Lung (tissue), 11 donors: ENCODE measurements at regions not wholly inside any gene's neighbourhood (a gene's known extent, or its start where the extent isn't known, plus 50 kb on each side); places are given as distances from the start of the nearest gene placed in this dataset.

Experiments
- ATAC-seq: fragments of 200-7000 bp; cut with Tn5 transposase; one replicate; pipeline ENCODE4 v1.9.1; 2020; ENCODE audit warnings: moderate number of reproducible peaks; ENCODE audit not compliant: insufficient read depth, low FRiP score
- DNase-seq, 3 donors: peaks; one replicate each; pipeline ENCODE4 v3.0.0-alpha.2; 2013 to 2017
- H3K27ac ChIP-seq, 2 donors: one replicate each; pipeline ENCODE4 v1.5.1; 2013; ENCODE audit warnings: mild to moderate bottlenecking in 2 of 2, moderate library complexity in 2 of 2, control low read depth in 1 of 2, inconsistent platforms in 1 of 2, low read depth in 1 of 2, low read length in 1 of 2
- H3K27me3 ChIP-seq, 3 donors: one replicate each; pipeline ENCODE4 v1.5.1; 2013; ENCODE audit warnings: low read length in 2 of 3; ENCODE audit not compliant: control insufficient read depth in 3 of 3, insufficient read depth in 3 of 3
- H3K36me3 ChIP-seq, 4 donors: one replicate each; pipeline ENCODE4 v1.5.1; 2013; ENCODE audit warnings: low read length in 4 of 4, mild to moderate bottlenecking in 1 of 4, moderate library complexity in 1 of 4; ENCODE audit not compliant: control insufficient read depth in 4 of 4, insufficient read depth in 4 of 4
- H3K4me1 ChIP-seq, 5 donors: one replicate each; pipeline ENCODE4 v1.5.1; 2013; ENCODE audit warnings: low read length in 5 of 5, mild to moderate bottlenecking in 2 of 5, moderate library complexity in 1 of 5; ENCODE audit not compliant: control insufficient read depth in 5 of 5, insufficient read depth in 5 of 5
- H3K4me3 ChIP-seq: one replicate; pipeline ENCODE4 v1.5.1; 2013; ENCODE audit warnings: mild to moderate bottlenecking, control low read depth, moderate library complexity
- H3K9ac ChIP-seq, 2 donors: one replicate each; pipeline ENCODE4 v1.5.1; 2013; ENCODE audit warnings: low read length in 2 of 2, control low read depth in 1 of 2; ENCODE audit not compliant: insufficient read depth in 1 of 2
- H3K9me3 ChIP-seq, 4 donors: one replicate each; pipeline ENCODE4 v1.5.1; 2013; ENCODE audit warnings: low read length in 3 of 4, mild to moderate bottlenecking in 1 of 4, moderate library complexity in 1 of 4; ENCODE audit not compliant: control insufficient read depth in 4 of 4, insufficient read depth in 3 of 4
- CTCF ChIP-seq: IDR thresholded peaks from 2 replicates; pipeline ENCODE4 v1.5.1; 2012; ENCODE audit warnings: mild to moderate bottlenecking; ENCODE audit errors: control extremely low read depth, extremely low read depth
- WGBS, 2 donors: extraction: QIAGEN DNeasy Blood & Tissue Kit; methylation state at CpG; one replicate each; pipeline ENCODE4 v1.1.7; 2013; 5-methylcytosine and 5-hydroxymethylcytosine counted together
- donor health status: control.
- donor health status: control.
- donor health status: Bipolar disorder and iron deficiency.
- donor health status: healthy.
- donor health status: DM: yes; HTN: yes; CAD: no.

- no peaks in the 10 kb centered on the region for H3K9me3 ChIP-seq
- TF ChIP-seq CTCF, result no peak
- no peak overlapping the region for H3K9ac ChIP-seq
- DNase-seq, result peak in 1 of 3 donors; percentile 4
- no peaks in the 10 kb centered on the region for H3K36me3 ChIP-seq
- 91 to 92% methylated on average over 8 of the region's 8 CpGs for WGBS, 2 donors
- H3K27ac ChIP-seq, result no peak overlapping the region
- ATAC-seq, result no peak
- H3K4me3 ChIP-seq, result no peak overlapping the region
- H3K4me1 ChIP-seq, result no peaks in the 10 kb centered on the region
- H3K27me3 ChIP-seq, result peaks cover 0 to 33% (median 29%) of the 10 kb centered on the region in 3 donors
These were observed 140.2 kb downstream of the TPRA1 start for GRCh38 chr3:127450331-127450730.

GRCh38 chr3:127449486-127450212 is 140.9 kb downstream of the TPRA1 start:
- Histone ChIP-seq H3K9ac (no peak overlapping the region), H3K27ac (no peak overlapping the region), H3K9me3 (no peaks in the 10 kb centered on the region), H3K4me1 (no peaks in the 10 kb centered on the region), H3K4me3 (no peak overlapping the region), H3K36me3 (no peaks in the 10 kb centered on the region), H3K27me3 (peaks cover 0 to 30% (median 22%) of the 10 kb centered on the region in 3 donors)
- peak in 1 of 3 donors; percentile 2 for DNase-seq
- TF ChIP-seq CTCF, result no peak
- WGBS, 2 donors, result 65 to 69% methylated on average over 8 of the region's 8 CpGs
- ATAC-seq, result no peak

GRCh38 chr3:127448671-127449070 is 141.9 kb downstream of the TPRA1 start:
- Histone ChIP-seq H3K27ac (no peak overlapping the region), H3K9ac (no peak overlapping the region), H3K4me1 (no peaks in the 10 kb centered on the region), H3K36me3 (no peaks in the 10 kb centered on the region), H3K4me3 (no peak overlapping the region), H3K9me3 (no peaks in the 10 kb centered on the region), H3K27me3 (peaks cover 0 to 21% (median 14%) of the 10 kb centered on the region in 3 donors)
- DNase-seq, result peak in 1 of 3 donors; percentile 5
- no peak for TF ChIP-seq CTCF
- WGBS, 2 donors, result 91% methylated on average over 3 of the region's 3 CpGs
- no peak for ATAC-seq
